HepG2 (cell line): ENCODE measurements at regions not wholly inside any gene's neighbourhood (a gene's known extent, or its start where the extent isn't known, plus 50 kb on each side); places are given as distances from the start of the nearest gene placed in this dataset.

Experiments
- ATAC-seq: fragments of 200-7000 bp; cut with Tn5 transposase; 3 replicates; pipeline ENCODE4 v1.9.1; 2020; ENCODE audit warnings: mild to moderate bottlenecking, moderate library complexity
- BruUV-seq: library from RNA; stranded (reverse); fragments of 400-500 nt; replicated peaks from 2 replicates; lab custom pipeline; 2021; lab: Mats Ljungman, UMichigan
- CTCF ChIA-PET: fragments of 300-600 bp; formaldehyde crosslinking; extraction: SDS; loops from one replicate; lab custom pipeline; 2021; ENCODE audit warnings: low total read pairs, inconsistent platforms, low intra/inter-chr PET ratio; lab: Yijun Ruan, JAX
- POLR2A ChIA-PET: fragments of 350-600 bp; sonication (Branson Sonifier 250); formaldehyde crosslinking; loops from one replicate; lab custom pipeline; 2020; ENCODE audit warnings: antibody characterized with exemption, inconsistent platforms; lab: Yijun Ruan, JAX
- DNase-seq: peaks from one replicate; pipeline ENCODE4 v3.0.0-alpha.2; 2015; ENCODE audit warnings: low spot score
- FAIRE-seq: peaks from 3 replicates; lab custom pipeline; 2011; peaks lifted over from hg19 to GRCh38; lab: Jason Lieb, UNC
- H2AFZ ChIP-seq: one replicate; pipeline ENCODE4 v1.6.1; 2011; ENCODE audit warnings: low read length, inconsistent platforms
- H3K27ac ChIP-seq: fragments of 300-600 bp; 3 replicates; pipeline ENCODE4 v1.8.0; 2011; ENCODE audit warnings: mixed run types, mild to moderate bottlenecking, mixed read lengths, low read length, inconsistent platforms; ENCODE audit not compliant: insufficient read depth; ENCODE audit errors: extremely low read length
- H3K27me3 ChIP-seq, 2 experiments: fragments of 200-600 bp in 1 of 2; 2 replicates in 1 of 2; 3 replicates in 1 of 2; pipeline versions ENCODE4 v1.6.0 to v1.8.0; 2011; ENCODE audit warnings: low read length in 2 of 2, mild to moderate bottlenecking in 2 of 2, moderate library complexity in 2 of 2, inconsistent platforms in 1 of 2; ENCODE audit not compliant: insufficient read depth in 2 of 2, control insufficient read depth in 1 of 2
- H3K36me3 ChIP-seq, 2 experiments: fragments of 200-600 bp in 1 of 2; replicated peaks in 1 of 2; 2 replicates in 1 of 2; 3 replicates in 1 of 2; pipeline versions ENCODE4 v1.5.1 to v1.8.0; 2011; ENCODE audit warnings: low read length in 2 of 2, inconsistent platforms in 1 of 2; ENCODE audit not compliant: insufficient read depth in 2 of 2, control insufficient read depth in 1 of 2
- H3K4me1 ChIP-seq: 2 replicates; pipeline ENCODE4 v1.5.1; 2012; ENCODE audit warnings: low read length, inconsistent platforms; ENCODE audit not compliant: insufficient read depth
- H3K4me2 ChIP-seq: 2 replicates; pipeline ENCODE4 v1.6.0; 2011; ENCODE audit warnings: low read depth, low read length, inconsistent platforms
- H3K4me3 ChIP-seq, 3 experiments: fragments of 200-600 bp in 1 of 3; sonication (generic), shearing (Covaris generic) in 1 of 3; replicated peaks in 1 of 3; 2 replicates each; pipeline ENCODE4 v1.5.1; 2011 to 2016; ENCODE audit warnings: low read length in 3 of 3, inconsistent platforms in 2 of 3, low read depth in 2 of 3, mild to moderate bottlenecking in 2 of 3, control low read depth in 1 of 3, mixed read lengths in 1 of 3; ENCODE audit not compliant: insufficient read depth in 1 of 3
- H3K79me2 ChIP-seq: one replicate; pipeline ENCODE4 v1.6.1; 2011; ENCODE audit warnings: low read length, inconsistent platforms; ENCODE audit not compliant: insufficient read depth
- H3K9ac ChIP-seq: 2 replicates; pipeline ENCODE4 v1.6.0; 2011; ENCODE audit warnings: mild to moderate bottlenecking, low read depth, low read length, inconsistent platforms; ENCODE audit not compliant: insufficient read depth
- H3K9me3 ChIP-seq: 2 replicates; pipeline ENCODE4 v1.5.1; 2012; ENCODE audit warnings: mild to moderate bottlenecking, low read length
- H4K20me1 ChIP-seq: 2 replicates; pipeline ENCODE4 v1.6.0; 2011; ENCODE audit warnings: inconsistent platforms, mild to moderate bottlenecking, low read length, moderate library complexity; ENCODE audit not compliant: insufficient read depth
- FOXK2 ChIP-seq: fragments of 450-650 bp; IDR thresholded peaks from 2 replicates; pipeline ENCODE4 v1.6.1; 2016
- SMARCC2 ChIP-seq: fragments of 450-650 bp; IDR thresholded peaks from 2 replicates; pipeline ENCODE4 v1.6.1; 2017; ENCODE audit warnings: antibody characterized with exemption, mild to moderate bottlenecking
- SP4 ChIP-seq: sonication (generic); formaldehyde crosslinking; IDR thresholded peaks from 2 replicates; pipeline ENCODE4 v1.8.1; 2023; ENCODE audit warnings: mild to moderate bottlenecking, missing genetic modification reagents
- SP5 ChIP-seq: IDR thresholded peaks from 2 replicates; pipeline ENCODE4 v1.6.1; 2016; ENCODE audit warnings: low read depth, borderline replicate concordance
- SSRP1 ChIP-seq: IDR thresholded peaks from 2 replicates; pipeline ENCODE4 v1.6.1; 2016; ENCODE audit warnings: control low read depth
- SYNCRIP ChIP-seq: fragments of 200-400 bp; formaldehyde crosslinking; IDR thresholded peaks from 2 replicates; pipeline ENCODE4 v1.6.1; 2018; ENCODE audit warnings: mild to moderate bottlenecking, low read depth, low read length; ENCODE audit not compliant: insufficient read depth
- ZNF263 ChIP-seq: sonication (generic); formaldehyde crosslinking; IDR thresholded peaks from 2 replicates; pipeline ENCODE4 v1.4.0; 2020; ENCODE audit warnings: missing genetic modification reagents
- ZNF629 ChIP-seq: sonication (generic); formaldehyde crosslinking; conservative IDR thresholded peaks from 2 replicates; pipeline ENCODE4 v1.5.0; 2020; ENCODE audit warnings: missing genetic modification reagents
- WGBS: methylation state at CpG from one replicate; pipeline ENCODE4 v1.1.6; 2017; ENCODE audit warnings: low lambda C conversion rate; 5-methylcytosine and 5-hydroxymethylcytosine counted together
- in situ Hi-C: cut with HindIII; loops from 2 replicates; pipeline ENCODE4 v1.10.0; 2017; ENCODE audit warnings: low pct_unique_long_range_greater_than_20kb; ENCODE audit not compliant: extremely low pct_ligation_motif_present
- intact Hi-C: fragments of 100-400 bp; cut with micrococcal nuclease; formaldehyde crosslinking; loops from one replicate; pipeline ENCODE4 v1.10.0; 2022; ENCODE audit not compliant: unreplicated experiment
- TF ChIP-seq, protein P1 (sequence below): sonication (generic); formaldehyde crosslinking; IDR thresholded peaks from 2 replicates; pipeline ENCODE4 v1.4.0; 2020; ENCODE audit warnings: missing genetic modification reagents, mild to moderate bottlenecking, borderline replicate concordance
- TF ChIP-seq, protein P2 (sequence below): sonication (generic); formaldehyde crosslinking; IDR thresholded peaks from 2 replicates; pipeline ENCODE4 v1.4.0; 2020; ENCODE audit warnings: mild to moderate bottlenecking, missing genetic modification reagents
- TF ChIP-seq, protein P3 (sequence below): sonication (generic); formaldehyde crosslinking; conservative IDR thresholded peaks from 2 replicates; pipeline ENCODE4 v1.4.0; 2020; ENCODE audit warnings: missing genetic modification reagents
- TF ChIP-seq, protein P4 (sequence below): sonication (generic); formaldehyde crosslinking; IDR thresholded peaks from 2 replicates; pipeline ENCODE4 v1.8.0; 2022; ENCODE audit warnings: low read depth, missing genetic modification reagents

DNA sequence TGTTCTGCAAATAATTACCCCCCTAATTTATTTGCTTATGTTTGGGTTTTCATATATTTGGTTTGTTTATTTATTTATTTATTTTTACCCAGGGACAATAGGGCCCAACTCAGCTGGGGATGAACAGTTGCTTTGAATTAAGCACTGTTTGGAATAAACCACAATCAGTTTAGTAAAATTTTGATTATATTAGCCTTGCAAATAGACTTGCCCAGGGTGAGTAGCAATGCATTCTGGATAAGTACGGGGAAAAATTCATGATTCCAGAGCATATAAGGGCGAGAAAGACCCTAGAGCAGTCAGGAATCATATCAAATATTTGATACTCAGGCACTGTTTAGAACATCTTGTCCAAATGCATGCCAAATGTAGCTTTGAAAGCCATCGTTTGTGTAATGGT, 242.7 kb downstream of the OMA1 start:
- POLR2A ChIA-PET, result no interaction called here
- FAIRE-seq, result no peak
- no TSS peak for BruUV-seq

More for the DNA sequence above, 242.7 kb downstream of the OMA1 start:
- H4K20me1 ChIP-seq, result no peaks in the 10 kb centered on the region
- TF ChIP-seq, protein P1, sequence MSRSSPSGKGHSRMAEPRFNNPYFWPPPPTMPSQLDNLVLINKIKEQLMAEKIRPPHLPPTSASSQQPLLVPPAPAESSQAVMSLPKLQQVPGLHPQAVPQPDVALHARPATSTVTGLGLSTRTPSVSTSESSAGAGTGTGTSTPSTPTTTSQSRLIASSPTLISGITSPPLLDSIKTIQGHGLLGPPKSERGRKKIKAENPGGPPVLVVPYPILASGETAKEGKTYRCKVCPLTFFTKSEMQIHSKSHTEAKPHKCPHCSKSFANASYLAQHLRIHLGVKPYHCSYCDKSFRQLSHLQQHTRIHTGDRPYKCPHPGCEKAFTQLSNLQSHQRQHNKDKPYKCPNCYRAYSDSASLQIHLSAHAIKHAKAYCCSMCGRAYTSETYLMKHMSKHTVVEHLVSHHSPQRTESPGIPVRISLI, result no peak
- TF ChIP-seq FOXK2 (no peak), SYNCRIP (no peak), ZNF263 (CRISPR knock-in tag) (no peak), SMARCC2 (no peak), SP4 (no peak), ZNF629 (no peak), SP5 (CRISPR knock-in tag) (no peak), SSRP1 (no peak)
- TF ChIP-seq, protein P2, sequence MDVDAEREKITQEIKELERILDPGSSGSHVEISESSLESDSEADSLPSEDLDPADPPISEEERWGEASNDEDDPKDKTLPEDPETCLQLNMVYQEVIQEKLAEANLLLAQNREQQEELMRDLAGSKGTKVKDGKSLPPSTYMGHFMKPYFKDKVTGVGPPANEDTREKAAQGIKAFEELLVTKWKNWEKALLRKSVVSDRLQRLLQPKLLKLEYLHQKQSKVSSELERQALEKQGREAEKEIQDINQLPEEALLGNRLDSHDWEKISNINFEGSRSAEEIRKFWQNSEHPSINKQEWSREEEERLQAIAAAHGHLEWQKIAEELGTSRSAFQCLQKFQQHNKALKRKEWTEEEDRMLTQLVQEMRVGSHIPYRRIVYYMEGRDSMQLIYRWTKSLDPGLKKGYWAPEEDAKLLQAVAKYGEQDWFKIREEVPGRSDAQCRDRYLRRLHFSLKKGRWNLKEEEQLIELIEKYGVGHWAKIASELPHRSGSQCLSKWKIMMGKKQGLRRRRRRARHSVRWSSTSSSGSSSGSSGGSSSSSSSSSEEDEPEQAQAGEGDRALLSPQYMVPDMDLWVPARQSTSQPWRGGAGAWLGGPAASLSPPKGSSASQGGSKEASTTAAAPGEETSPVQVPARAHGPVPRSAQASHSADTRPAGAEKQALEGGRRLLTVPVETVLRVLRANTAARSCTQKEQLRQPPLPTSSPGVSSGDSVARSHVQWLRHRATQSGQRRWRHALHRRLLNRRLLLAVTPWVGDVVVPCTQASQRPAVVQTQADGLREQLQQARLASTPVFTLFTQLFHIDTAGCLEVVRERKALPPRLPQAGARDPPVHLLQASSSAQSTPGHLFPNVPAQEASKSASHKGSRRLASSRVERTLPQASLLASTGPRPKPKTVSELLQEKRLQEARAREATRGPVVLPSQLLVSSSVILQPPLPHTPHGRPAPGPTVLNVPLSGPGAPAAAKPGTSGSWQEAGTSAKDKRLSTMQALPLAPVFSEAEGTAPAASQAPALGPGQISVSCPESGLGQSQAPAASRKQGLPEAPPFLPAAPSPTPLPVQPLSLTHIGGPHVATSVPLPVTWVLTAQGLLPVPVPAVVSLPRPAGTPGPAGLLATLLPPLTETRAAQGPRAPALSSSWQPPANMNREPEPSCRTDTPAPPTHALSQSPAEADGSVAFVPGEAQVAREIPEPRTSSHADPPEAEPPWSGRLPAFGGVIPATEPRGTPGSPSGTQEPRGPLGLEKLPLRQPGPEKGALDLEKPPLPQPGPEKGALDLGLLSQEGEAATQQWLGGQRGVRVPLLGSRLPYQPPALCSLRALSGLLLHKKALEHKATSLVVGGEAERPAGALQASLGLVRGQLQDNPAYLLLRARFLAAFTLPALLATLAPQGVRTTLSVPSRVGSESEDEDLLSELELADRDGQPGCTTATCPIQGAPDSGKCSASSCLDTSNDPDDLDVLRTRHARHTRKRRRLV (CRISPR knock-in tag), result no peak
- TF ChIP-seq, protein P3, sequence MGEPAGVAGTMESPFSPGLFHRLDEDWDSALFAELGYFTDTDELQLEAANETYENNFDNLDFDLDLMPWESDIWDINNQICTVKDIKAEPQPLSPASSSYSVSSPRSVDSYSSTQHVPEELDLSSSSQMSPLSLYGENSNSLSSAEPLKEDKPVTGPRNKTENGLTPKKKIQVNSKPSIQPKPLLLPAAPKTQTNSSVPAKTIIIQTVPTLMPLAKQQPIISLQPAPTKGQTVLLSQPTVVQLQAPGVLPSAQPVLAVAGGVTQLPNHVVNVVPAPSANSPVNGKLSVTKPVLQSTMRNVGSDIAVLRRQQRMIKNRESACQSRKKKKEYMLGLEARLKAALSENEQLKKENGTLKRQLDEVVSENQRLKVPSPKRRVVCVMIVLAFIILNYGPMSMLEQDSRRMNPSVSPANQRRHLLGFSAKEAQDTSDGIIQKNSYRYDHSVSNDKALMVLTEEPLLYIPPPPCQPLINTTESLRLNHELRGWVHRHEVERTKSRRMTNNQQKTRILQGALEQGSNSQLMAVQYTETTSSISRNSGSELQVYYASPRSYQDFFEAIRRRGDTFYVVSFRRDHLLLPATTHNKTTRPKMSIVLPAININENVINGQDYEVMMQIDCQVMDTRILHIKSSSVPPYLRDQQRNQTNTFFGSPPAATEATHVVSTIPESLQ (CRISPR knock-in tag), result no peak
- TF ChIP-seq, protein P4, sequence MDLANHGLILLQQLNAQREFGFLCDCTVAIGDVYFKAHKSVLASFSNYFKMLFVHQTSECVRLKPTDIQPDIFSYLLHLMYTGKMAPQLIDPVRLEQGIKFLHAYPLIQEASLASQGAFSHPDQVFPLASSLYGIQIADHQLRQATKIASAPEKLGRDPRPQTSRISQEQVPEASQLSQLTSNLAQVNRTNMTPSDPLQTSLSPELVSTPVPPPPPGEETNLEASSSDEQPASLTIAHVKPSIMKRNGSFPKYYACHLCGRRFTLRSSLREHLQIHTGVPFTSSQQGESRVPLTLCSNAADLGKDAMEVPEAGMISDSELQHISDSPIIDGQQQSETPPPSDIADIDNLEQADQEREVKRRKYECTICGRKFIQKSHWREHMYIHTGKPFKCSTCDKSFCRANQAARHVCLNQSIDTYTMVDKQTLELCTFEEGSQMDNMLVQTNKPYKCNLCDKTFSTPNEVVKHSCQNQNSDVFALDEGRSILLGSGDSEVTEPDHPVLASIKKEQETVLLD (CRISPR knock-in tag), result no peak
- TF ChIP-seq, all 625 proteins: peak for 0
- Histone ChIP-seq H3K4me1 (no peaks in the 10 kb centered on the region), H3K9ac (no peak overlapping the region), H3K4me3 (no peak overlapping the region), H3K9me3 (no peaks in the 10 kb centered on the region), H3K79me2 (no peaks in the 10 kb centered on the region), H2AFZ (no peak overlapping the region), H3K27ac (no peak overlapping the region), H3K4me2 (no peak overlapping the region), H3K36me3 (no peaks in the 10 kb centered on the region), H3K27me3 (no peaks in the 10 kb centered on the region)
- in situ Hi-C loops, result no loop called here
- 4% methylated on average over 3 of the region's 3 CpGs for WGBS
- no peak for ATAC-seq
- intact Hi-C loops, result no loop called here
- no peak for DNase-seq
- CTCF ChIA-PET, result no interaction called here
